ENCODE measurements at regions not wholly inside any gene's neighbourhood (a gene's known extent, or its start where the extent isn't known, plus 50 kb on each side); places are given as distances from the start of the nearest gene placed in this dataset.

DNA sequence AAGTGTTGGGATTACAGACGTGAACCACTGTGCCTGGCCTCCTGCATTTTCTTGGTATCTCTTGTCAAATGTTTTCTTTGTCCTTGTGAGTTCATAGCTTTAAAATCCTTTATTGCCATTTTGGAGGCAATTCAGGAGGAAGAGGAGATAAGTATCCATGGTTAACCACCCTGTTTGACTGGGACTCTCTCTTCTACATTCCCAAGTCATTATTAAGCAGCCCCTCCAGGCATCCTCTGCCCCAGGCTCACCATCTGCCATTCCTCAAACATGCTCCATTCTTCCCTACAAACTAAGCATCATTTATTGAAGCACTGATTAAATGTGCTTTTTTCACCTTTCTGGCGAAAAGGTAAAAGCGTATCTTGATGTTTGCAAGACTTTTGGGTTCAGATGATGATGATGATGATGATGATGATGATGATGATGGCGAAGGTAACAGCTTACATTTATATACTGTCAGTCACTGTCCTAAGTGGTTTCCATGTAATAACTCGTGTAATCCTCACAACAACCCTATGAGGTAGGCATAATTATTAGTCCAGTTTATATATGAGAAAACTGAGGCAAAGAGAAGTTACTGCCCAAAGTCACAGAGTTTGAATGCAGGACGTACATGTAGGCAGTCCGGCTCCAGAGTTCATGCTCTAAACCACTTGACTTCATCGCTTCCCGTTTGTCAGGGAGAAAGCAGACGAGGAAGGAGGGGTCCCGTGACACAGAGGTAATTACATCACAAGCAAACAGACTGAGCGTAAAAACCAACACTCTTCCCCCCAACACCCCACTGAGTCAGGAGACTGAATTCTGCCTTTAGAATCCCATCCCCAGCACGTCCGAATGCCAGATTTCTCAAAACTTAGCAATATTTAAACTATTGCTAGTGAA, 69.7 kb upstream of the ACKR3 start:
- Mint-ChIP-seq H3K9me3 (ENCODE audit: unreplicated experiment) (no peaks in the 10 kb centered on the region), H3K27me3 (ENCODE audit: unreplicated experiment) (peaks cover 2% of the 10 kb centered on the region), H3K4me1 (ENCODE audit: low read depth, unreplicated experiment) (peaks cover 6% of the 10 kb centered on the region), H3K27ac (ENCODE audit: unreplicated experiment) (no peak overlapping the region), H3K36me3 (ENCODE audit: unreplicated experiment) (peaks cover 4% of the 10 kb centered on the region), H3K4me3 (ENCODE audit: unreplicated experiment) (no peak overlapping the region)
- TF ChIP-seq, protein P1, sequence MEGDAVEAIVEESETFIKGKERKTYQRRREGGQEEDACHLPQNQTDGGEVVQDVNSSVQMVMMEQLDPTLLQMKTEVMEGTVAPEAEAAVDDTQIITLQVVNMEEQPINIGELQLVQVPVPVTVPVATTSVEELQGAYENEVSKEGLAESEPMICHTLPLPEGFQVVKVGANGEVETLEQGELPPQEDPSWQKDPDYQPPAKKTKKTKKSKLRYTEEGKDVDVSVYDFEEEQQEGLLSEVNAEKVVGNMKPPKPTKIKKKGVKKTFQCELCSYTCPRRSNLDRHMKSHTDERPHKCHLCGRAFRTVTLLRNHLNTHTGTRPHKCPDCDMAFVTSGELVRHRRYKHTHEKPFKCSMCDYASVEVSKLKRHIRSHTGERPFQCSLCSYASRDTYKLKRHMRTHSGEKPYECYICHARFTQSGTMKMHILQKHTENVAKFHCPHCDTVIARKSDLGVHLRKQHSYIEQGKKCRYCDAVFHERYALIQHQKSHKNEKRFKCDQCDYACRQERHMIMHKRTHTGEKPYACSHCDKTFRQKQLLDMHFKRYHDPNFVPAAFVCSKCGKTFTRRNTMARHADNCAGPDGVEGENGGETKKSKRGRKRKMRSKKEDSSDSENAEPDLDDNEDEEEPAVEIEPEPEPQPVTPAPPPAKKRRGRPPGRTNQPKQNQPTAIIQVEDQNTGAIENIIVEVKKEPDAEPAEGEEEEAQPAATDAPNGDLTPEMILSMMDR (IDR thresholded peaks at IDR 0.05; ENCODE audit: partially characterized antibody, unreplicated experiment) = no peak
- no peak for DNase-seq

GRCh38 chr2:236501026-236501425, 68.6 kb upstream of the ACKR3 start:
- Mint-ChIP-seq H3K4me1 (ENCODE audit: low read depth, unreplicated experiment) (peaks cover 6% of the 10 kb centered on the region), H3K36me3 (ENCODE audit: unreplicated experiment) (peaks cover 8% of the 10 kb centered on the region), H3K4me3 (ENCODE audit: unreplicated experiment) (no peak overlapping the region), H3K27ac (ENCODE audit: unreplicated experiment) (no peak overlapping the region), H3K27me3 (ENCODE audit: unreplicated experiment) (peaks cover 2% of the 10 kb centered on the region), H3K9me3 (ENCODE audit: unreplicated experiment) (no peaks in the 10 kb centered on the region)
- DNase-seq = no peak
- TF ChIP-seq, protein P1 (IDR thresholded peaks at IDR 0.05; ENCODE audit: partially characterized antibody, unreplicated experiment) = no peak

GRCh38 chr2:236501531-236501930, 68.1 kb upstream of the ACKR3 start:
- Mint-ChIP-seq H3K4me1 (ENCODE audit: low read depth, unreplicated experiment) (peaks cover 5% of the 10 kb centered on the region), H3K4me3 (ENCODE audit: unreplicated experiment) (no peak overlapping the region), H3K9me3 (ENCODE audit: unreplicated experiment) (no peaks in the 10 kb centered on the region), H3K27ac (ENCODE audit: unreplicated experiment) (no peak overlapping the region), H3K36me3 (ENCODE audit: unreplicated experiment) (peaks cover 9% of the 10 kb centered on the region), H3K27me3 (ENCODE audit: unreplicated experiment) (peaks cover 2% of the 10 kb centered on the region)
- TF ChIP-seq, protein P1 (IDR thresholded peaks at IDR 0.05; ENCODE audit: partially characterized antibody, unreplicated experiment) = no peak
- DNase-seq = no peak

DNA sequence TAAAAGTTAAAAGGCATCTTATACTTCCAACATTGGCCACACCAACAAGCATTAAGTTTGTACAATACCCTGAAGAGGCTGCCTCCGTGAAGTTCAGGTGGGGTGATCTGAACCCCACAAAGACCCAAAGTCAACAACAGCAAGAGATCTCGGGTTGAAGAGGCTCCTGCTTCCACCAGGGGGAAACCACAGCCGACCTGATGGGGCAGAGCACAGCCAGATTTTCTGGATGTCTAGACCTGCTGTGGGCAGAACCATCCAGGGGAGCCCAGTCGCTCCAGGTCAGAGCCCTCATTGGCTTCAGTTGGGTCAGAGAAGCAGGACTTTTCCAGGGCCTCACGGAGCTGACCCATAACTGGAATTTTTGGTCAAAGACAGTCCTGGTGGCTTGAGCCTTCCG, 66.5 kb upstream of the ACKR3 start:
- H3K4me3 Mint-ChIP-seq (ENCODE audit: unreplicated experiment) = no peak overlapping the region
- H3K36me3 Mint-ChIP-seq (ENCODE audit: unreplicated experiment) = peaks cover 16% of the 10 kb centered on the region
- peaks cover 5% of the 10 kb centered on the region for H3K4me1 Mint-ChIP-seq (ENCODE audit: low read depth, unreplicated experiment)
- TF ChIP-seq, protein P1 (IDR thresholded peaks at IDR 0.05; ENCODE audit: partially characterized antibody, unreplicated experiment) = no peak
- H3K27me3 Mint-ChIP-seq (ENCODE audit: unreplicated experiment) = peaks cover 3% of the 10 kb centered on the region
- H3K9me3 Mint-ChIP-seq (ENCODE audit: unreplicated experiment) = peaks cover 3% of the 10 kb centered on the region
- no peak for DNase-seq
- H3K27ac Mint-ChIP-seq (ENCODE audit: unreplicated experiment) = no peak overlapping the region

DNA sequence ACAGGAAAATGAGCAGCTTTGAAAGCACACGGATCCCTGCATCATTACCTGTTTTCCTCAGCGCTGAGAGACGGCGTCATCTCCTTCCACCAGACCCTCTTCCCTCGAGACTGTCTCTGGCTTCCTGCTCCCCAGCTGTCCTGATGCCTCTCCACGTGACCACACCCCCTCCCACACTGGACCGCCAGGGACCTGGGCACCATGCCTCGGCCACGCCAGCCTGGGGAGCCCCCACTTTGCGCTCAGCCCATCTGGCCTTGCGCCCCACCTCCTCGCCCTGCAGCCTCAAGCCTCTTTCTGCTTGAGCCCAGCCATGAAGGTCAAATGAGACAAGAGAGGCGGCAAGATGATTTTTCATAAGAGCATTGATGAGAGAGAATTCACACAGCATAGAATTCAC, 66.0 kb upstream of the ACKR3 start:
- peaks cover 5% of the 10 kb centered on the region for H3K4me1 Mint-ChIP-seq (ENCODE audit: low read depth, unreplicated experiment)
- peaks cover 3% of the 10 kb centered on the region for H3K27me3 Mint-ChIP-seq (ENCODE audit: unreplicated experiment)
- TF ChIP-seq, protein P1 (IDR thresholded peaks at IDR 0.05; ENCODE audit: partially characterized antibody, unreplicated experiment) = no peak
- no peak overlapping the region for H3K27ac Mint-ChIP-seq (ENCODE audit: unreplicated experiment)
- H3K36me3 Mint-ChIP-seq (ENCODE audit: unreplicated experiment) = peaks cover 16% of the 10 kb centered on the region
- DNase-seq = no peak
- H3K9me3 Mint-ChIP-seq (ENCODE audit: unreplicated experiment) = peaks cover 3% of the 10 kb centered on the region
- H3K4me3 Mint-ChIP-seq (ENCODE audit: unreplicated experiment) = no peak overlapping the region

All from glutamatergic neuron (in vitro differentiated cells).